ENCODE measurements at regions not wholly inside any gene's neighbourhood (a gene's known extent, or its start where the extent isn't known, plus 50 kb on each side); places are given as distances from the start of the nearest gene placed in this dataset.

DNA sequence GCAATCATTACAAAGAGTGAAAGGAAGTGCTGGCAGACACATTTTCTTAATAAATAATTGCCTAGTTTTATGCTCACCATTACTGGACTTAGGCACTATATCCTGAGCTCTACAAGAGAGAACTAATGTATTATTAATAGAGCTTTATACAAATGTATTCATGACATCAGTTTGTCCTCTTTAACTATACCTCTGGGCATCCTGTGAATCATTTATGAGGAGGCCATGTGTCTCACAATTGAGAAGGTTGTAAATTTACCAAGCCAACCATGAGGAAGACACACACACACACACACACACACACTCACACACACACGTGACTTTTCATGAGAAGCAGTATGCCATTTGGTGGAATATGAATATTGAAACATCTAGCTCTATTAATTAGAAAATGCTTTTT is 728.2 kb downstream of the ARAP2 start:
- no peak for DNase-seq (ENCODE audit: low spot score)
- intact Hi-C loops (cut with DNase I): no loop called here

- intact Hi-C loops (cut with DNase I): no loop called here
- DNase-seq (ENCODE audit: low spot score): no peak
Measured at GRCh38 chr4:35520059-35520458, 724.3 kb downstream of the ARAP2 start.

- no peak for DNase-seq (ENCODE audit: low spot score)
- intact Hi-C loops (cut with DNase I): no loop called here
Measured at GRCh38 chr4:35521682-35522081, 722.6 kb downstream of the ARAP2 start.

DNA sequence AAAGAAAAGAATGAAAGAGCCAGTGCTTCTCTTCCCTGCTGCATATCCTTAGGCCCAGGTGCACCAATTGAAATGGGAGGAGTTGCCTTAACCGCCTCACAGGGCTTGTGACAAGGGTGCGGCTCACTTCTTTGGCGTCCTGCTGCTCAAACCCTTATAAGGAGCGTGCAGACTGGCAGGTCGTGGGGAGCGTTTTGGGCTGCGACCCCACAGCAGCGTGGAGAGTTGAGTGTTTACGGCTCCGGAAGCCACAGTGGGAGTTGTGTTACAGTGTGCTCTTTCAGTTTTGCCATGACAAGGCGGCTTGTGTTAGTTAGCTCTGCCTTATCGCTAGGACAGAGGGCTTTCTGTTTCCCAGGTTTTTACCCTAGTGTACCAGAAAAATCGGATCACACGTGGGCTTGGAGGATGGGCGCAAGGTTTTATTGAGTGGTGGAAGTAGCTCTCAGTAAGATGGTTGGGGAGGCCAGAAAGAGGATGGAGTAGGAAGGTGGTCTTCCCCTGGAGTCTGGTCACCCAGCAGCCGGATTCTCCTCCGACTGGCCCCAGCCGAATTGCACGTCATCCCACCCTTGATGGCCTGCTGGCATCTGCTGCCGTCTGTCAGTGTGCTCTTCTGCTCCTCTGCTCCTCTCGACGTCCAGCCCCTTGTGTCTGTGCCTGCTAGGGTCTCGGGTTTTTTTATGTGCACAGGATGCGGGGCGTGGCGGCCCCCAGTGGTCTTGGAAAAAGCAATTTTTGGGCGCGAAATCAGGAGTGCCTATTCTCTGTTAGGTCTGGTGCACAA is 718.9 kb downstream of the ARAP2 start:
- intact Hi-C loops (cut with DNase I): no loop called here
- no peak for DNase-seq (ENCODE audit: low spot score)

GRCh38 chr4:35526456-35526855 is 717.9 kb downstream of the ARAP2 start:
- DNase-seq (ENCODE audit: low spot score): no peak
- intact Hi-C loops (cut with DNase I): no loop called here

GRCh38 chr4:35534962-35535361 is 709.4 kb downstream of the ARAP2 start:
- DNase-seq (ENCODE audit: low spot score): no peak
- intact Hi-C loops (cut with DNase I): no loop called here

GRCh38 chr4:35538807-35539206 is 705.5 kb downstream of the ARAP2 start:
- intact Hi-C loops (cut with DNase I): no loop called here

GRCh38 chr4:35539404-35540055 is 704.8 kb downstream of the ARAP2 start:
- intact Hi-C loops (cut with DNase I): no loop called here
- DNase-seq (ENCODE audit: low spot score): no peak

More at GRCh38 chr4:35538807-35539206, 705.5 kb downstream of the ARAP2 start:
- no peak for DNase-seq (ENCODE audit: low spot score)

- intact Hi-C loops (cut with DNase I): no loop called here
- DNase-seq (ENCODE audit: low spot score): peak; percentile 45
Measured at GRCh38 chr4:35541146-35541887, 703.0 kb downstream of the ARAP2 start.

- no peak for DNase-seq (ENCODE audit: low spot score)
- intact Hi-C loops (cut with DNase I): no loop called here
Measured at GRCh38 chr4:35541888-35542213, 702.5 kb downstream of the ARAP2 start.

DNA sequence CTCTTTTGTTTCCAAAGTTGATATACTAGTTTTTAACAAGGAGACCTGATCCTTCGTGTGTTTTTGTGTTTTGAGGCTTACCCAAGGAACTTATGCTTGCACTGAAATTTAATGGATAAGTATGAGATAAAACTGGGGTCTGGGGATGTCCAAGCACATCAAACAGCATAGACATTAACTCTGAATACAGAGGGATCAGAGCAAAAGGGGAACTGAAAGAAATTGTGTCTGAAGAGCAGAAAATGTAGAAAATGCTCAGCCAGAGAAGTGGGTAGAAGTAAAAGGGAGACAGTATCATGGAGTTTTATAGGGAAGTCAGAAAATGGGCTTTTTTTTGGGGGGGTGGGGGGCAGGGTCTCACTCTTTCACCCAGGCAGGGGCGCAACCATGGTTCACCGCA is 695.4 kb downstream of the ARAP2 start:
- intact Hi-C loops (cut with DNase I): no loop called here

DNA sequence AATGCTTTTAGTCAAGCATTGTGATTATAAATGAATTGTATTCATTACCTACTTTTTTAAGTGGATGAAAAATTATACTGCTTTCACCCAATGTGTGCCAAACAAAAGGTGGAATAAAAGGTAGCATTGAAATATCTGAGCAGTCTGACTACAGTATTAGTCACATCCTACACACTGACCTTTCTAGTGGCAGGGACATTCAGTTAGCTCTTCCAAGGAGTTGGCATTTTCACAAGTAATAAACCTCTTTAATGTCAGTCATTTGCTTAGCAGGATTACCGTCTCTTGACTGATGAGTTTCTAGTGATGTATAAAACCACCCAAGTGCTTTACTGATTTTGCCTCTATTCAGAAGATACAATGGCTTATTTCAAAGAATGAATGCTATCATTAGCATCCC is 687.9 kb downstream of the ARAP2 start:
- intact Hi-C loops (cut with DNase I): no loop called here
- no peak for DNase-seq (ENCODE audit: low spot score)

More for the DNA sequence above, 695.4 kb downstream of the ARAP2 start:
- DNase-seq (ENCODE audit: low spot score): no peak

- intact Hi-C loops (cut with DNase I): no loop called here
- peak; percentile 32 for DNase-seq (ENCODE audit: low spot score)
Measured at GRCh38 chr4:35559559-35560365, 684.6 kb downstream of the ARAP2 start.

- no peak for DNase-seq (ENCODE audit: low spot score)
- intact Hi-C loops (cut with DNase I): no loop called here
Measured at GRCh38 chr4:35562861-35563260, 681.5 kb downstream of the ARAP2 start.

GRCh38 chr4:35565640-35566039 is 678.7 kb downstream of the ARAP2 start:
- DNase-seq (ENCODE audit: low spot score): peak; percentile 62
- intact Hi-C loops (cut with DNase I): no loop called here

DNA sequence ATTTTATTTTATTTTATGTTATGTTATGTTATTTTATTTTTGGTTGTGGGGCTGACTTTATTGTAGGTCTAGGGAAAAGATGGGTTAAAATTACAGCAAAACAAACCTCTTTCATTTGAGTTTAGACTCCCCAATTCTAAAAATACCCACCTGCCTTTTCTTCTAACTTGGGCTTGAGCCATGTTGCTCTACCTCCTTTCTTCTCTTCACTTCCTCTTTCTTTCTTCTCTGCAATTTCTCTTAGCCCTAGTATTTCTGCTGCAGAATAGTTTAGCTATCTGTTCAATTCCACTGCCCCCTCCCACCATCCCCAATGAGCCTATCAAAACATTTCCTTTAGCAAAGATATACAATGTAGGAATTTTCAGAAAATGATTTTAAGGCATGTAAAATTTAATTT is 653.3 kb downstream of the ARAP2 start:
- no peak for DNase-seq (ENCODE audit: low spot score)
- intact Hi-C loops (cut with DNase I): no loop called here

- DNase-seq (ENCODE audit: low spot score): no peak
- intact Hi-C loops (cut with DNase I): no loop called here
Measured at GRCh38 chr4:35604252-35604651, 640.1 kb downstream of the ARAP2 start.

DNA sequence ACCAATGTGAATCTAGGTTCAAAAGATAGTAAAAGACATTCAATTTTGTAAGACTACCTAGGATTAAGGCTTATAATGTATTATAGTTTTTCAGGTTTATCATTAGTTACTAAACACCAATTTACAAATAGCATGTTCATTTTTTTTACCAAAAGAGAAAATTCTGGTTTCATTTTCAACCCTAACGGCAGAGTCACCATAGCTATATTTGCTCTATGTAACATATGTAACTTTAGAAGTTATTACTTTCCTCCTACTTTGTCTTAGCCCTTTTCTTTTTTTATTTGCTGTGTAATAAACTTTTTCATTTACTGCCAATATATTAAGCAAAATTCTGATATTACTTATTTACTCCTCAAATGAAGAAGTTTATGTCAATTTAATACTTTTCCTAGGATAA is 639.6 kb downstream of the ARAP2 start:
- no peak for DNase-seq (ENCODE audit: low spot score)

DNA sequence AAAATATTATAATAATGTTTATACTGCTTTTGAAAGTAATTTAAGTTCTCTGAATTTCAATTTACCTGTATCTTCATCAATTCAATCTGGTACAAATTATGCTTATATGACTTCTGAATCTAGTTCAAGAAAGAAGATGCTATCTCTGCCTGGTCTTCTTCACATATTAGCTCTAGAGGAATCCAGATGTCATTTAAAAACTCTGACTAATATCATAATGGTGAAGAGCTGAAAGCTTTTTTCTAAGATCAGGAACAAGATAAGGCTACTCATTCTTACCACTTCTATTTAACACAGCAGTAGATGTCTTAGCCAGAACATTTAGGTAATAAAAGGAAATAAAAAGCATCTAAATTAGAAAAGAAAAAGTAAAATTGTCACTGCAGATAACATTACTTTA is 636.1 kb downstream of the ARAP2 start:
- intact Hi-C loops (cut with DNase I): no loop called here
- no peak for DNase-seq (ENCODE audit: low spot score)

More for the DNA sequence above, 639.6 kb downstream of the ARAP2 start:
- intact Hi-C loops (cut with DNase I): no loop called here

DNA sequence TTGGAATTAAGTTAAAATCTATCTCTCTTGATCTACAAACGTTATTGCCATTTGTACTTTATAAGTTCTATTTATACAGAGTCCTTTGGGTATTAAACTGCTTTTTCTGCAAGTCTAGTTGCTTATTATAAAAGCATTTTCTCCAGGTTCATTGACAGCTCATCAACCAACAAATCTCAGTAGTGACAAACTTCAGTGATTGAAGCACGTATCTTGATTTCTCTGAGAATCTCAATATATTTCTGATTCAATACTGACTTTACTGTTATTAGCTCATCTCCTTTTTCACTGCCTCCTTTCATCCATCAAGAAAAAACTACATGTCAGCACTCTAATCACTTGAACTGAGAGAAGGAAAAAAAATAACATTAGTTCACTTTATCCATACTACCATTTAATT is 630.2 kb downstream of the ARAP2 start:
- DNase-seq (ENCODE audit: low spot score): no peak
- intact Hi-C loops (cut with DNase I): no loop called here
